ENCODE measurements at regions not wholly inside any gene's neighbourhood (a gene's known extent, or its start where the extent isn't known, plus 50 kb on each side); places are given as distances from the start of the nearest gene placed in this dataset.

DNA sequence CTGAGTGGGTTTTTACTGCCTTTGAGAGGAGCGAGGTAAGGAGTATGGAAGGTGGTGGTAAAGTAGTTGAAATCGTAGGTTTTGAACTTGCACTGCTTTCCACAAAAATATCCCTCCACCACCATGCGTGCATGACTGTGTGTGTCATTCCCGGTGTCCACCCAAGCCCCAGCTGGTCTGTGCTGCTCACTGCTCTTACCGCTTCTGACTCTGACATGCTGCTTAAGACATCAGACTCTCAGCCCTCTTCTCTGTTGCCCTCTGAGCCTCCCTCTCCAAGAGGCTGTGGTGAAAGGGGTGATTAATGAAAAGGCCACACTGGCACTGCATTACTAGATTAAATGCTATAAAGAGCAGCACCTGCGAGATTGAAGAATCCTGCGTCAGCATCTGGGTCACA, 128.7 kb downstream of the SPATA19 start:
- H3K27me3 ChIP-seq (ENCODE audit: control insufficient read depth in 1 of 2, insufficient read depth in 2 of 2, low read length in 2 of 2) = peaks cover 1 to 38% of the 10 kb centered on the region in 2 experiments; a peak in 2 of 5 replicates
- H4K20me1 ChIP-seq (ENCODE audit: insufficient read depth, low read length) = no peaks in the 10 kb centered on the region
- ATAC-seq (no peak), FAIRE-seq (no peak), DNase-seq (ENCODE audit: low spot score) (no peak)
- no peaks in the 10 kb centered on the region for H3K79me2 ChIP-seq (ENCODE audit: insufficient read depth, low read length)
- ChIA-PET CTCF (ENCODE audit: low intra/inter-chr PET ratio, low total read pairs) (no interaction called here), POLR2A (no interaction called here)
- no peak for TF ChIP-seq ZNF790 (CRISPR knock-in tag; IDR thresholded peaks at IDR 0.05; ENCODE audit: borderline replicate concordance)
- TF ChIP-seq, protein P1, sequence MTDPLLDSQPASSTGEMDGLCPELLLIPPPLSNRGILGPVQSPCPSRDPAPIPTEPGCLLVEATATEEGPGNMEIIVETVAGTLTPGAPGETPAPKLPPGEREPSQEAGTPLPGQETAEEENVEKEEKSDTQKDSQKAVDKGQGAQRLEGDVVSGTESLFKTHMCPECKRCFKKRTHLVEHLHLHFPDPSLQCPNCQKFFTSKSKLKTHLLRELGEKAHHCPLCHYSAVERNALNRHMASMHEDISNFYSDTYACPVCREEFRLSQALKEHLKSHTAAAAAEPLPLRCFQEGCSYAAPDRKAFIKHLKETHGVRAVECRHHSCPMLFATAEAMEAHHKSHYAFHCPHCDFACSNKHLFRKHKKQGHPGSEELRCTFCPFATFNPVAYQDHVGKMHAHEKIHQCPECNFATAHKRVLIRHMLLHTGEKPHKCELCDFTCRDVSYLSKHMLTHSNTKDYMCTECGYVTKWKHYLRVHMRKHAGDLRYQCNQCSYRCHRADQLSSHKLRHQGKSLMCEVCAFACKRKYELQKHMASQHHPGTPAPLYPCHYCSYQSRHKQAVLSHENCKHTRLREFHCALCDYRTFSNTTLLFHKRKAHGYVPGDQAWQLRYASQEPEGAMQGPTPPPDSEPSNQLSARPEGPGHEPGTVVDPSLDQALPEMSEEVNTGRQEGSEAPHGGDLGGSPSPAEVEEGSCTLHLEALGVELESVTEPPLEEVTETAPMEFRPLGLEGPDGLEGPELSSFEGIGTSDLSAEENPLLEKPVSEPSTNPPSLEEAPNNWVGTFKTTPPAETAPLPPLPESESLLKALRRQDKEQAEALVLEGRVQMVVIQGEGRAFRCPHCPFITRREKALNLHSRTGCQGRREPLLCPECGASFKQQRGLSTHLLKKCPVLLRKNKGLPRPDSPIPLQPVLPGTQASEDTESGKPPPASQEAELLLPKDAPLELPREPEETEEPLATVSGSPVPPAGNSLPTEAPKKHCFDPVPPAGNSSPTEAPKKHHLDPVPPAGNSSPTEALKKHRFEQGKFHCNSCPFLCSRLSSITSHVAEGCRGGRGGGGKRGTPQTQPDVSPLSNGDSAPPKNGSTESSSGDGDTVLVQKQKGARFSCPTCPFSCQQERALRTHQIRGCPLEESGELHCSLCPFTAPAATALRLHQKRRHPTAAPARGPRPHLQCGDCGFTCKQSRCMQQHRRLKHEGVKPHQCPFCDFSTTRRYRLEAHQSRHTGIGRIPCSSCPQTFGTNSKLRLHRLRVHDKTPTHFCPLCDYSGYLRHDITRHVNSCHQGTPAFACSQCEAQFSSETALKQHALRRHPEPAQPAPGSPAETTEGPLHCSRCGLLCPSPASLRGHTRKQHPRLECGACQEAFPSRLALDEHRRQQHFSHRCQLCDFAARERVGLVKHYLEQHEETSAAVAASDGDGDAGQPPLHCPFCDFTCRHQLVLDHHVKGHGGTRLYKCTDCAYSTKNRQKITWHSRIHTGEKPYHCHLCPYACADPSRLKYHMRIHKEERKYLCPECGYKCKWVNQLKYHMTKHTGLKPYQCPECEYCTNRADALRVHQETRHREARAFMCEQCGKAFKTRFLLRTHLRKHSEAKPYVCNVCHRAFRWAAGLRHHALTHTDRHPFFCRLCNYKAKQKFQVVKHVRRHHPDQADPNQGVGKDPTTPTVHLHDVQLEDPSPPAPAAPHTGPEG (CRISPR knock-in tag; IDR thresholded peaks at IDR 0.05) = no peak
- TF ChIP-seq, protein P2, sequence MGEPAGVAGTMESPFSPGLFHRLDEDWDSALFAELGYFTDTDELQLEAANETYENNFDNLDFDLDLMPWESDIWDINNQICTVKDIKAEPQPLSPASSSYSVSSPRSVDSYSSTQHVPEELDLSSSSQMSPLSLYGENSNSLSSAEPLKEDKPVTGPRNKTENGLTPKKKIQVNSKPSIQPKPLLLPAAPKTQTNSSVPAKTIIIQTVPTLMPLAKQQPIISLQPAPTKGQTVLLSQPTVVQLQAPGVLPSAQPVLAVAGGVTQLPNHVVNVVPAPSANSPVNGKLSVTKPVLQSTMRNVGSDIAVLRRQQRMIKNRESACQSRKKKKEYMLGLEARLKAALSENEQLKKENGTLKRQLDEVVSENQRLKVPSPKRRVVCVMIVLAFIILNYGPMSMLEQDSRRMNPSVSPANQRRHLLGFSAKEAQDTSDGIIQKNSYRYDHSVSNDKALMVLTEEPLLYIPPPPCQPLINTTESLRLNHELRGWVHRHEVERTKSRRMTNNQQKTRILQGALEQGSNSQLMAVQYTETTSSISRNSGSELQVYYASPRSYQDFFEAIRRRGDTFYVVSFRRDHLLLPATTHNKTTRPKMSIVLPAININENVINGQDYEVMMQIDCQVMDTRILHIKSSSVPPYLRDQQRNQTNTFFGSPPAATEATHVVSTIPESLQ (CRISPR knock-in tag; conservative IDR thresholded peaks at IDR 0.05) = no peak
- TF ChIP-seq ZNF772 (CRISPR knock-in tag; IDR thresholded peaks at IDR 0.05) = no peak
- TF ChIP-seq ZEB1 (IDR thresholded peaks at IDR 0.05; ENCODE audit: insufficient replicate concordance, low read depth) = no peak
- TF ChIP-seq ZNF143 (CRISPR knock-in tag; IDR thresholded peaks at IDR 0.05) = no peak
- TF ChIP-seq ZNF329 (CRISPR knock-in tag; IDR thresholded peaks at IDR 0.05; ENCODE audit: low read depth) = no peak
- no peak for TF ChIP-seq ZFX (CRISPR knock-in tag; IDR thresholded peaks at IDR 0.05; ENCODE audit: low read depth)
- TF ChIP-seq, protein P3, sequence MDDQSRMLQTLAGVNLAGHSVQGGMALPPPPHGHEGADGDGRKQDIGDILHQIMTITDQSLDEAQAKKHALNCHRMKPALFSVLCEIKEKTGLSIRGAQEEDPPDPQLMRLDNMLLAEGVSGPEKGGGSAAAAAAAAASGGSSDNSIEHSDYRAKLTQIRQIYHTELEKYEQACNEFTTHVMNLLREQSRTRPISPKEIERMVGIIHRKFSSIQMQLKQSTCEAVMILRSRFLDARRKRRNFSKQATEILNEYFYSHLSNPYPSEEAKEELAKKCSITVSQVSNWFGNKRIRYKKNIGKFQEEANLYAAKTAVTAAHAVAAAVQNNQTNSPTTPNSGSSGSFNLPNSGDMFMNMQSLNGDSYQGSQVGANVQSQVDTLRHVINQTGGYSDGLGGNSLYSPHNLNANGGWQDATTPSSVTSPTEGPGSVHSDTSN (CRISPR knock-in tag; IDR thresholded peaks at IDR 0.05; ENCODE audit: borderline replicate concordance) = no peak
- no peak for TF ChIP-seq ZFP36 (IDR thresholded peaks at IDR 0.05; ENCODE audit: borderline replicate concordance, low read depth, low read length, partially characterized antibody)
- TF ChIP-seq PHF5A (CRISPR knock-in tag; IDR thresholded peaks at IDR 0.05; ENCODE audit: low read depth, unreplicated experiment) = no peak
- no peak for TF ChIP-seq TSC22D2 (CRISPR knock-in tag; IDR thresholded peaks at IDR 0.05; ENCODE audit: borderline replicate concordance)
- H3K9me3 ChIP-seq (ENCODE audit: low read length) = no peaks in the 10 kb centered on the region
- no peak overlapping the region for H3K4me3 ChIP-seq (replicated peaks in 1 of 3; ENCODE audit: insufficient read depth in 1 of 3, low read depth in 2 of 3, low read length in 3 of 3)
- intact Hi-C loops (cut with micrococcal nuclease; ENCODE audit: unreplicated experiment) (no loop called here), in situ Hi-C loops (cut with HindIII; ENCODE audit: extremely low pct_ligation_motif_present, low pct_unique_long_range_greater_than_20kb) (no loop called here)
- H3K4me1 ChIP-seq (ENCODE audit: insufficient read depth, low read length) = no peaks in the 10 kb centered on the region
- BruUV-seq (replicated peaks) = no TSS peak
- H3K36me3 ChIP-seq (replicated peaks in 1 of 2; ENCODE audit: control insufficient read depth in 1 of 2, insufficient read depth in 2 of 2, low read length in 2 of 2) = no peaks in the 10 kb centered on the region
- H2AFZ ChIP-seq (ENCODE audit: low read length) = no peak overlapping the region
- no peak overlapping the region for H3K27ac ChIP-seq (ENCODE audit: extremely low read length, insufficient read depth, low read length)
- whole genome bisulfite sequencing (ENCODE audit: low lambda C conversion rate) = 34% methylated on average over 7 of the region's 7 CpGs
- H3K4me2 ChIP-seq (ENCODE audit: low read depth, low read length) = no peak overlapping the region
- no peak overlapping the region for H3K9ac ChIP-seq (ENCODE audit: insufficient read depth, low read depth, low read length)
